Activated naive CD4-positive, alpha-beta T cell treated with anti-CD3 and anti-CD28 coated beads, Interleukin-2, amount 50 U/mL, for 24 hours (primary cell): ENCODE measurements at regions not wholly inside any gene's neighbourhood (a gene's known extent, or its start where the extent isn't known, plus 50 kb on each side); places are given as distances from the start of the nearest gene placed in this dataset.

Source experiments
- H3K27ac Mint-ChIP-seq: one replicate; pipeline ENCODE4 v1.8.0; 2021; ENCODE audit warnings: mild to moderate bottlenecking, mixed read lengths
- H3K27me3 Mint-ChIP-seq: one replicate; pipeline ENCODE4 v1.8.0; 2021; ENCODE audit warnings: mixed read lengths
- H3K36me3 Mint-ChIP-seq: one replicate; pipeline ENCODE4 v1.8.0; 2021; ENCODE audit warnings: mixed read lengths
- H3K4me1 Mint-ChIP-seq: one replicate; pipeline ENCODE4 v1.8.0; 2021; ENCODE audit warnings: mixed read lengths
- H3K4me3 Mint-ChIP-seq: one replicate; pipeline ENCODE4 v1.8.0; 2021; ENCODE audit warnings: mild to moderate bottlenecking, mixed read lengths
- H3K9me3 Mint-ChIP-seq: one replicate; pipeline ENCODE4 v1.8.0; 2021; ENCODE audit warnings: mixed read lengths

DNA sequence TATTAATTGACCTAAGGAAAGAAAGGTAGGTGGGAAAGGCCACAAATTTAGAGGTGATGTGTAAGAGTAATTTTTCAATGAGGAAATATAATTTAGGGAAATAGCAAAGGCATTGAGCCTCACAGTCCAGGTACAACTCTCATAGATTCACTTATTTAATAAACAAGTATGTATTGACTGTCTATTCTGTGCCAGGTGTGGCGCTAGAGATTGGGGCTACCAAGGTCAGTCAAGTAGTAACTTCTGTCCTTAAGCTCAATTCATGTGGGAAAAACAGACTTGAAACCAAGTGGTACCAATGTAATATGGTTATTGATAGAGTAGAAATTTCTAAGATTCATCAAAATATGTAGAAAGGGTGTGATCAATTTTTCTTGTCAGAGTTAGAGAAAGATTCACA is 257.5 kb downstream of the C4orf33 start:
- H3K27ac Mint-ChIP-seq: no peak overlapping the region
- H3K9me3 Mint-ChIP-seq: no peaks in the 10 kb centered on the region
- peaks cover 11% of the 10 kb centered on the region for H3K27me3 Mint-ChIP-seq
- no peak overlapping the region for H3K4me3 Mint-ChIP-seq
- H3K4me1 Mint-ChIP-seq: no peaks in the 10 kb centered on the region
- no peaks in the 10 kb centered on the region for H3K36me3 Mint-ChIP-seq

- Mint-ChIP-seq H3K4me1 (no peaks in the 10 kb centered on the region), H3K36me3 (no peaks in the 10 kb centered on the region), H3K27ac (no peak overlapping the region), H3K4me3 (no peak overlapping the region), H3K9me3 (no peaks in the 10 kb centered on the region), H3K27me3 (peaks cover 11% of the 10 kb centered on the region)
Measured at GRCh38 chr4:129355031-129355430, 259.1 kb downstream of the C4orf33 start.

DNA sequence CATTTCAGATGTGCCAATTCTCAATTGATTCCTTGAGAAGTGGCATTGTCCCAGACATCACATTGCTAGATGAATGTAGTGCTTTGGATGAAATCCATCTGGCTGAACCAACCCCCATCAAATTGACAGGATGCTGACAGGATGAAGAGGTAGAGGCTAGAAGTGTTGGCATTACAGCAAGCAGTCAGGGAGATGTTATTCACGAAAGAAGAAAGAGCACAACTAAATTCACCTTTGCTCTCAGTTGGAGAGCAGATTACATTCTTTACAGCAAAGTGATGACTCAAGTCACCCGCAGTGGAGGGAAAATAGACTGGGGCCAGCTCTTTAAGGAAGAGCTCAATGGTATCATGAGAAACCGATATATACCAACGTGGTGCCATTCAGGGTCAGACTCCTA is 259.6 kb downstream of the C4orf33 start:
- H3K27ac Mint-ChIP-seq: no peak overlapping the region
- no peaks in the 10 kb centered on the region for H3K4me1 Mint-ChIP-seq
- no peaks in the 10 kb centered on the region for H3K36me3 Mint-ChIP-seq
- H3K27me3 Mint-ChIP-seq: peaks cover 11% of the 10 kb centered on the region
- H3K4me3 Mint-ChIP-seq: no peak overlapping the region
- no peaks in the 10 kb centered on the region for H3K9me3 Mint-ChIP-seq

DNA sequence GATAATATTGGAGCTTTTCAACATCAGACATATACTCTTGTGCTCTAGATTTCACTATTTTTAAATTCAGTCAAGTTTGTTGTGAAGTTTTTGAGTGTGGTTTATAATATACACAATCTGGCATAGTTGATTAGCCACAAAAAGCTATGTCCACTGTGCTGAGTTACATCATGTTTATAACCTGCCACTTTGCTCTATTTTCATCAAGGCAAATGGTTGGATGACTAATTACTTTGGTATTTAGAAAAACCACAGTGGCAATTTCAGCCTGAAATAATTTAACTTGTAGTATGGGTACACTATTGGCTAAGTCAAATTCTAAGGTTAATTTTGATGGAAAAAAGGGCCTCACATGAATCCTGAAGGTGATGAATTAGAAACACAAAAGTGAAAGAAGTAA is 262.6 kb downstream of the C4orf33 start:
- Mint-ChIP-seq H3K4me3 (no peak overlapping the region), H3K9me3 (no peaks in the 10 kb centered on the region), H3K27ac (no peak overlapping the region), H3K4me1 (no peaks in the 10 kb centered on the region), H3K27me3 (peaks cover 3% of the 10 kb centered on the region), H3K36me3 (no peaks in the 10 kb centered on the region)

DNA sequence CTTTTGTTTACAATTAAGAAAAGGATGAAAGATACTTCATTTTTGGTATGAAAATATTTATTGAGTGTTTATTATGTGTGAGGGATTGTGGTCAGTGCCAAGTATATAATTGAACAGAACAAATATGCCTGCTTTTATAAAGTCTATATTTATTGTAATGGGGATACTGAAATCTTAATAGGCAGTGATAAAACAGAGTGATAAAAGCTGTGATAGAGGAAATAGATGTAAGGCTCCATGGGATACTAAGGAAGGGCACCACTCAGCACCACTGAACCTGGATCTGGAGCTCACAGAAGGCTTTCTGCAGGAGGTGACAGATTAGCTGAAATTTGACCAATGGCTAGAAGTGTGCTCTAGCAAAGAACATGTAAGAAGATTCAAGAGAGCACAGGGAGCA is 263.5 kb downstream of the C4orf33 start:
- no peaks in the 10 kb centered on the region for H3K27me3 Mint-ChIP-seq
- no peaks in the 10 kb centered on the region for H3K4me1 Mint-ChIP-seq
- H3K36me3 Mint-ChIP-seq: no peaks in the 10 kb centered on the region
- no peak overlapping the region for H3K4me3 Mint-ChIP-seq
- H3K9me3 Mint-ChIP-seq: no peaks in the 10 kb centered on the region
- no peak overlapping the region for H3K27ac Mint-ChIP-seq

DNA sequence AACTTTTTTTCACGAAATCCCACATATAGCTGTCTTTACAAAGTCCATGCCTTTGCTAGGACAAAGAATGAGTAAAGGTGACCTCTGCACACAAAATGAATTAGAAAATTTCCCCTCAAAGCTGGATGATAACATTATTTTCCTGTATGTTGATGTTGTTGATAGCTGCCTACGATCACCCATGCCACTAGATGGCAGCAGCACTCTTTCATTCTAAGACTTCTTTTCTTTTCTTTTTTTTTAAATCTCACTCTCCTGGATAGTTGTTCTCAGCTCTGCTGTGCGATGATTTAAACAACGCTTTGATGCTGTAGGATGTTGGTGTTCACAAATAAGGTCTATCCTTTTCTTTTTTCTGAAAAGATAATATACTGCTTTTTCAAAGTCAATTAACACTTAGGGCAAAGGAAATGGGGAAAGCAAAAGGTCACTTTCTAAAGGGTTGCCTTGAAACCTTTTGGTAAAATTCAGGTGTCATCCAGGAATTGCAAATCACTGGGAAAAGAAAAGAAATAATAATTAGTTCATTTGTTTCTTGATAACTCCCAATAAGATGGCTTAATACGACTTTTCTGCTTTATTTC is 266.8 kb downstream of the C4orf33 start:
- Mint-ChIP-seq H3K4me1 (no peaks in the 10 kb centered on the region), H3K27me3 (no peaks in the 10 kb centered on the region)

GRCh38 chr4:129364747-129365452 is 268.9 kb downstream of the C4orf33 start:
- no peaks in the 10 kb centered on the region for H3K36me3 Mint-ChIP-seq
- no peaks in the 10 kb centered on the region for H3K27me3 Mint-ChIP-seq
- H3K4me3 Mint-ChIP-seq: no peak overlapping the region
- no peaks in the 10 kb centered on the region for H3K9me3 Mint-ChIP-seq
- H3K27ac Mint-ChIP-seq: no peak overlapping the region
- no peaks in the 10 kb centered on the region for H3K4me1 Mint-ChIP-seq

More for the DNA sequence above, 266.8 kb downstream of the C4orf33 start:
- no peaks in the 10 kb centered on the region for H3K36me3 Mint-ChIP-seq
- no peak overlapping the region for H3K27ac Mint-ChIP-seq
- H3K9me3 Mint-ChIP-seq: no peaks in the 10 kb centered on the region
- no peak overlapping the region for H3K4me3 Mint-ChIP-seq

GRCh38 chr4:129369361-129370010 is 273.5 kb downstream of the C4orf33 start:
- Mint-ChIP-seq H3K4me1 (no peaks in the 10 kb centered on the region), H3K27me3 (no peaks in the 10 kb centered on the region), H3K36me3 (no peaks in the 10 kb centered on the region), H3K27ac (no peak overlapping the region), H3K9me3 (no peaks in the 10 kb centered on the region), H3K4me3 (no peak overlapping the region)

- H3K27ac Mint-ChIP-seq: no peak overlapping the region
- no peaks in the 10 kb centered on the region for H3K27me3 Mint-ChIP-seq
- no peaks in the 10 kb centered on the region for H3K9me3 Mint-ChIP-seq
- H3K36me3 Mint-ChIP-seq: no peaks in the 10 kb centered on the region
- no peak overlapping the region for H3K4me3 Mint-ChIP-seq
- H3K4me1 Mint-ChIP-seq: no peaks in the 10 kb centered on the region
Measured at GRCh38 chr4:129371065-129371464, 275.1 kb downstream of the C4orf33 start.

DNA sequence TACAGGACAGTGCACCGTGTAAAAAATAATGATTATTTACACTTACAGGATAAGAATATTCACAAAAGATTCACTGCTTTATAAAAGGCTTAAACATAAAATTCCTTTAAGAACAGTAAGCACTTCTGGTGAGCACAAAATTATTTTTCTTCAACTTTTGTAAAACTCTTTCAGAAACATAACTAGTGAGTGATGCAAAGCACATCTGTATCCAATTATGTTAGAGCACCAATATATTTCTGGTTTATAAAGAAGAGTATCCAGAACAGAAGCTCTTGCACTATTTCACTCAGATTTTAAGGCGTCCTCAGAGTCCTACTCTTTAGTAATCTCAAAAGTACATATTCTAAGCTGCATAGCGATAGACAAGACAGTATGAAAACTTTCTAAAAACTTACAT is 276.0 kb downstream of the C4orf33 start:
- no peaks in the 10 kb centered on the region for H3K36me3 Mint-ChIP-seq
- no peaks in the 10 kb centered on the region for H3K9me3 Mint-ChIP-seq
- H3K27ac Mint-ChIP-seq: no peak overlapping the region
- no peaks in the 10 kb centered on the region for H3K4me1 Mint-ChIP-seq
- no peak overlapping the region for H3K4me3 Mint-ChIP-seq
- no peaks in the 10 kb centered on the region for H3K27me3 Mint-ChIP-seq

DNA sequence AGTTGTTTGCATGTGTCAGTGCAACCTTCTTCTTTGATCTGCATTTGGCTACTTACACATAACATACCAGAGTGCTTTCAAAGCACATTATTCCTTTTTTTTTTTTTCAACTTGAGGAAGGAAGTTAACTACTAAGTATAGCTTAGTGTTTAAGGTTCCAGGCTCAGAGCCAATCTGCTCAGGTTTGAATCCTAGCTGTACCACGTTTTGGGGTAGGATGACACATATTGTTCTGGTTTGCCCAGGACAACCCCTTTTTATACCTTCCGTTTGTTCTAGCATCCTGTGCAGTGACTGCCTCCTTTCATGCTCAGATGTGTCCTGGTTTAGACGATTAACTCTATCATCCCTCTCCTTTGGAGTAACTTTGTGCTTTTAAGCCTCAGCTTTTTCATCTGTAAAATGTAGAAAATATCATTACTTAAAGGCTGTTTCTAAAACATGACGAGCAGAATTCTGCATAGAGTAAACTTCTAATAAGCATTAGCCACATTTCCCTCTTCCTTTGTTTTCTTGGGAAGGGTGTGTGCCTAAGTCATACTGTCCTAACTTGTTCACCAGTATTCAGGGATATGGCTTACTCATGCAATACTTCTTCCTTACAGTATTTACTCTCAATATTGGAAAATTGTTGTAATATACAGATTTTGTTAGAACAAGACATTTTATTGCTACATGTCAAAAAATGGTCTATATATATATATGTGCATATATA is 281.3 kb downstream of the C4orf33 start:
- H3K4me1 Mint-ChIP-seq: no peaks in the 10 kb centered on the region
- no peaks in the 10 kb centered on the region for H3K9me3 Mint-ChIP-seq
- H3K36me3 Mint-ChIP-seq: no peaks in the 10 kb centered on the region
- peaks cover 4% of the 10 kb centered on the region for H3K27me3 Mint-ChIP-seq
- H3K27ac Mint-ChIP-seq: no peak overlapping the region
- H3K4me3 Mint-ChIP-seq: no peak overlapping the region

- Mint-ChIP-seq H3K27me3 (peaks cover 7% of the 10 kb centered on the region), H3K27ac (no peak overlapping the region), H3K9me3 (no peaks in the 10 kb centered on the region), H3K36me3 (no peaks in the 10 kb centered on the region), H3K4me1 (no peaks in the 10 kb centered on the region), H3K4me3 (no peak overlapping the region)
Measured at GRCh38 chr4:129378364-129378763, 282.4 kb downstream of the C4orf33 start.

DNA sequence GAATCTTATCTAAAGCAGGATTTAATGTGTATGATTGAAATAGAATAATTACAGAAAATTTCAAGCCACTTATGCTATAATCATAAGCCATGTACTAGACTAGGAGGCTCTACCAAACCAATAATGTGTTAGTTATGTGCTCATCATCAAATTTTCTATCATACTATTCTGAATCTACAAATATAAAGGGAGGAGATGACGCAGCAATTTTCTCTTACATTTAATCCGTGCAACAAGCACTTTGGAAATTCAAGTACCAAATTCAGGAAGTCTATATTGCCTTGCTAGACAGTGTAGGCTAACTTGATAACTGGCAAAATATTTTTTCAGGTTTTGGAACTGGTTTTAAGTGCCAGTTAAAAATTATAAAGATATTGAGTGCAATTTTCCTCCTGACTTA is 283.5 kb downstream of the C4orf33 start:
- no peak overlapping the region for H3K27ac Mint-ChIP-seq
- H3K4me3 Mint-ChIP-seq: no peak overlapping the region
- H3K4me1 Mint-ChIP-seq: no peaks in the 10 kb centered on the region
- peaks cover 7% of the 10 kb centered on the region for H3K27me3 Mint-ChIP-seq
- no peaks in the 10 kb centered on the region for H3K36me3 Mint-ChIP-seq
- H3K9me3 Mint-ChIP-seq: no peaks in the 10 kb centered on the region

DNA sequence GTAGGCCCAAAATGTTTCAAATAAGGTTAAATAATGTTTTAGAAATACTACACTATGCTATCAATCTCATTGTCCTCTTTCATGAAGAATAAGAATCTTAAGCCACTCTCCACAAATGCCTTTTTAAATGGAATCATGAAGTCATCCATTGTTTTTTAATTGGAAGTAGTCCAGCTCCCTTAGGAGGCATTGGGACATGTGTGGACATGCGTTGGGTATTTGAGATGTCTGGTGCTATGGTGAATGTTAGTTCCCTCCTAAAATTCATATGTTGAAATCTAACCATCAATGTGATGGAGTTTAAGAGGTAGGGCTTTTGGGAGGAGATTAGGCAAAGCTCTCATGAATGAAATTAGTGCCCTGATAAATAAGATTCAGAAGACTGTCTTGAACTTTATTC is 289.0 kb downstream of the C4orf33 start:
- no peak overlapping the region for H3K27ac Mint-ChIP-seq
- peaks cover 6% of the 10 kb centered on the region for H3K27me3 Mint-ChIP-seq
- no peaks in the 10 kb centered on the region for H3K36me3 Mint-ChIP-seq
- no peak overlapping the region for H3K4me3 Mint-ChIP-seq
- H3K9me3 Mint-ChIP-seq: no peaks in the 10 kb centered on the region
- no peaks in the 10 kb centered on the region for H3K4me1 Mint-ChIP-seq

DNA sequence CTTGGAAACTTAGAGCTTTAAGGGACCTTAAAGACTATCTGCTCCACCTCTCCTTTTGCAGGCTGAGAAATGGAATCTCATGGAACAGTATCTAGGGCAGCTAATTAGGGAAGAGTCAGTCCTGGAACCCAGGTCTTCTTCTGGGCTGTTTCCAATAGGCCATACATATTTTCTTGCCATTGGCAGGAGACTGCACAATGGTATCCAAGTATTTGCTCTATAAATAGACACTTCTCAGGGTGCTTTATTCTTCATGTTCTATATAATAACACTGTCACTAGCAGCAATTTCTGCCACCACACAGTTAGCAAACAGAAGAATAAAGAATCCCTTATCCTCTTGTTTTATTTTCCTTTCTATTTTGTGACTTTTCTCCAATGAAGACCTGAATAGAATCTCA is 291.7 kb downstream of the C4orf33 start:
- Mint-ChIP-seq H3K36me3 (no peaks in the 10 kb centered on the region), H3K4me3 (no peak overlapping the region), H3K27ac (no peak overlapping the region), H3K4me1 (no peaks in the 10 kb centered on the region), H3K27me3 (peaks cover 4% of the 10 kb centered on the region), H3K9me3 (no peaks in the 10 kb centered on the region)

DNA sequence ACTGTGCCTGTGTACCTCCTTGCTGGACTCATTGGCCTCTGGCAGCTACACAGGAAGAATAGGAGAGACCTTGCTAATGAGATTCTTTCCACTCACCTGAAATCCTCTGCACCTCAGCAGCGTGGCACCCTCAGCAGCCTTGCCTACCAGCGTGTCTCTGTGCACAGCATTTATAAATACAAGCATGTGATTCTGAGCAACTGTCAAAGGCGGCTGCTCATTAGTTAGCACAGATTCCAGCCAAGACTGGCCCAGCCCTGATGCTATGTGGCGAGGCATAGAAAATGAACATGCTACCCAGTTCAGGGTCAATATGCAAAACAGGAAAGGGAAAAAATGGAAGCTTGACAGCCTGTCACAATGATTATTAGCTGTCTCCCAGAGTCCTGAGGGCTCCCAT is 298.0 kb downstream of the C4orf33 start:
- no peaks in the 10 kb centered on the region for H3K36me3 Mint-ChIP-seq
- peaks cover 1% of the 10 kb centered on the region for H3K9me3 Mint-ChIP-seq
- H3K4me1 Mint-ChIP-seq: no peaks in the 10 kb centered on the region
- peaks cover 2% of the 10 kb centered on the region for H3K27me3 Mint-ChIP-seq
- H3K27ac Mint-ChIP-seq: no peak overlapping the region
- no peak overlapping the region for H3K4me3 Mint-ChIP-seq
